ENCODE measurements at regions not wholly inside any gene's neighbourhood (a gene's known extent, or its start where the extent isn't known, plus 50 kb on each side); places are given as distances from the start of the nearest gene placed in this dataset.

DNA sequence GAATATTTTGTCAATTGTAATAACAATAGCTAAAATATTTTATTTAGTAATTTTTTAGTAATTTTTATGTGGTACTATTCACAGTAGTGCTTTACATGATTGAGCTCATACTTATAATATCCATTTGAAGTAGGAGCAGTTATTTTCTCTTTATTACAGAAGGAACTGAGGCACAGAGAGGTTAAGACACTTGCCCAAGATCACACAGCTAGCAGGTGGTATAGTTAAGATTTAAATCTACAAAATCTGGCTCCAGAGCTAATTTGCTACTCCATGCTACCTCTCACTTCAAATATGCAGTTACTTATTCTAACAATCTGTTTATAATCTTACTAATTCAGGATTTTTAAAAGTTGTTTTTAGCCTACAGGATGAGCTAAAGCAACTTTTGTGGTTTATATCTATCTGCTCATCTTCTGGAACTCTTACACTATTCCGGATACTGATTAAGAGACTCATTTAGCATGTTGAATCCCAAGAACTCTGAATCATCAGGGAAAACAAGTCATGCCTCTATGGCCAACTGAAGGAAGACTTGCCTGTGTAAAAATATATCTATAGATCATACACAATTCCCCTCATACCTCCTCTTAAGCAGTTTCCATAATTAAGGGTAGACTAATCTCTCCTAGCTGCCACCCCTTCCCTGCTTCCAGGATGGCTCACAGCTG, 324.2 kb downstream of the UBE3D start:
- TF ChIP-seq CTCF (IDR thresholded peaks at IDR 0.05) (no peak), EP300 (IDR thresholded peaks at IDR 0.05) (no peak), POLR2AphosphoS5 (IDR thresholded peaks at IDR 0.05) (no peak)
